HK-2 (cell line): ENCODE measurements at regions not wholly inside any gene's neighbourhood (a gene's known extent, or its start where the extent isn't known, plus 50 kb on each side); places are given as distances from the start of the nearest gene placed in this dataset.

Source experiments
- DNase-seq: peaks from one replicate; pipeline ENCODE4 v3.0.0-alpha.2; 2018; ENCODE audit not compliant: unreplicated experiment

DNA sequence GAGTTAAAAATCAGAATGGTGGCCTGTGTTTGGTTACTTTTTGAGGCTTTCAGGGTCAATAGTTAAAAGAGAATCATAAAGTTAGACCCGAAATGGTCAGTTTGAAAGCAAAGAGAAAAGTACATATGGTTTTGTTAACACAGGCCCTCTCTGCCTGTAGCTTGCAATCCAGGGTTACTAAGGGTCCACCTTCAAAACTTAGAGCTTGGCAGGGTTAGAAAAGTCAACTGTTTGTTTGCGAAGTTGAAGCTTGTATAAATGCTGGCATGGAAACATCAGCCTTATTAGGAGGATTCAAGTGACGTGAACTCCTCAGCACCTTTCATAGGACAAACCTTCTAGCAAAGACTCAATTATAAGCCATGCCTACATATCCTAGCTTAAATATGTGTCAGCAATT, 196.3 kb upstream of the SEMA3A start:
- DNase-seq, result no peak

GRCh38 chr7:84389242-84389641, 194.7 kb upstream of the SEMA3A start:
- no peak for DNase-seq

DNA sequence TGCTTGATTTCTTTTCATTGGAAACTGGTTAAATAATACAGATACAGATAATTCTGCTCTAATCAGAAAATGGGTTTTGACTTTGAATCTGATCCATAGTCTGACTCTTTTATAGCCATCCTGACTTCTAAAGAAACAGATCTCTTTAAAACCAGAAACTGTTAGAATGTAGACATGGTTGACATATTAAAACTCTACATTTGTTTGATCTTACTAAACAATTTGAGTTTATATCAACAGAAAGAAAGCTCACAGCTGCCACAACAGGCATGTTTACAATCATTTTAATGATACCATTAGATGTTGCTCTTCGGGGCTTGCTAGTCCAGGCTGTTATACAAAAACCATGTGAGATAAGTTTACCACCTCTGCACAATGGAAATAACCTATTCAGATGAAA, 193.0 kb upstream of the SEMA3A start:
- DNase-seq, result no peak

DNA sequence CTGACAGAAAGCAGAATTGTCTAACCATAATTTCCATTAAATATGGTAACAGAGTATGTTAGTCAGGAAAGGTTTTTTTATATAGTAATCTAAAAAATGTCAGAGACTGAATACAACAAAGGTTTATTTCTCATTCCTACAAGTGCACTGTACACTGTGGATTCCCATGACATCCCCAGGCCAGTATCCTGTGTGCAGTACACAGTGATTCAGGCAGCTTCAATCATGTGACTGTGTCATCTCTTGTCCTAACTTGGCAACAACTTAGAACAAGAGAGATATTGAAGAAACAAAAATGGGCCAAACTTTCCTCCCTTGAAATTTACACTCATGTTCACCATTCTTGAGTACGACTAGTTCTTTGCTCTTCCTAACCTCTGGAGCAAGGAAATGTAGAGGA, 189.8 kb upstream of the SEMA3A start:
- no peak for DNase-seq

GRCh38 chr7:84379446-84379845, 184.9 kb upstream of the SEMA3A start:
- DNase-seq, result no peak

DNA sequence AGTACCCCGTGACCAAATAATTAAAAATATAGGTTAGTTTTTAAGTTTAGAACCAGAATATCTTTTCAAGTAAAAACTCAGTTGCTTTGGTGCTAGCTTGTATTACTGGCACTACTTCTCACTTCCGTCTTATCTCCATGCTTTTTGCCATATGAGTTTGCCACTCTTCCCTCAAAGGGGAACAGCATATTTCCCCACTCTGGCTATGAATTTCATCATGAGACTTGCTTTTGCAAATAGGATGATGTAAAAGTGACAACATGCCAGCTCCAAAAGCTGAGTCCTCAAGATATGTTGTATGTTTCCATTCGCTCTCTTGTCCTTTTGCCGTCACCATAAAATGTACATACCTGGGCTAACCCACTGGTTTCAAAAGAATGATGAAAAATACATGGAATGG, 178.1 kb upstream of the SEMA3A start:
- DNase-seq, result peak; percentile 5

GRCh38 chr7:84372155-84372621, 177.6 kb upstream of the SEMA3A start:
- peak; percentile 28 for DNase-seq

DNA sequence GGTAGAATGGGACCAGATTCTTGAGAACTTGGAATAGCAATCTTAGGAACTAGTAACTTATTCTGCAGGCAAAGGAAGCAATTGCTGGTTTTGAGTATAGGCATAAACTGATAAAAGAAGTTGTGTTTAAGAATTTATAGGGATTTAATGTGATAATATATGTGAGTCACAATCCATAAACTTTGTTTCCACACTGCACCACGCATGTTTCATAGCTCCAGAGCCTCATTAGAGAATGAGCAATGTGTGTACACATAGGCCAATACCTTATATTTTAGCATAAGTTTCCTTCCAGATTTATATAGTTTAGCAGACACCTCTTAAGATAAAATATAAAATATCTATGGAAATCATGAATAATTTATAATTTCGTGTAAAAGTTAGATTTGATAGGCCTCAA, 175.5 kb upstream of the SEMA3A start:
- DNase-seq, result no peak

- no peak for DNase-seq
These were observed 173.5 kb upstream of the SEMA3A start for GRCh38 chr7:84368122-84368521.

GRCh38 chr7:84364708-84365107, 170.1 kb upstream of the SEMA3A start:
- no peak for DNase-seq

- no peak for DNase-seq
These were observed 169.2 kb upstream of the SEMA3A start for GRCh38 chr7:84363741-84364140.

DNA sequence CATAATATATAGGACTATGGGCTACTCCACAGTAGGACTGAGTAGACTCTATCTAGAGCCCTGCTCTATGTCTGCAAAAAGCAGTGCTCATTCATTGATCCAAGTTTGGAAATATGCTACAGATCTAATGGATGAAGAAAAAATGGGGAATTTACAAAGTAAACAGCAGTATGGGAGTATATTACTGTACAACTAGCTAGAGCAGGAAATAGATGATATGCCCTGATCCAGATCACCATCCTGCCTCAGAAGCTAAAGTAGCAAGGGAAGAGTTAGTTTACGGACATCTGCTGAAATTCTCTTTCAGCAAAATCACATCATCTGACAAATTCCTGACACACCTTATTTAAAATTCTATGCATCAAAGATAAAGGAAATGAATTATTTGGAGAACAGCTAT, 168.2 kb upstream of the SEMA3A start:
- DNase-seq, result no peak

DNA sequence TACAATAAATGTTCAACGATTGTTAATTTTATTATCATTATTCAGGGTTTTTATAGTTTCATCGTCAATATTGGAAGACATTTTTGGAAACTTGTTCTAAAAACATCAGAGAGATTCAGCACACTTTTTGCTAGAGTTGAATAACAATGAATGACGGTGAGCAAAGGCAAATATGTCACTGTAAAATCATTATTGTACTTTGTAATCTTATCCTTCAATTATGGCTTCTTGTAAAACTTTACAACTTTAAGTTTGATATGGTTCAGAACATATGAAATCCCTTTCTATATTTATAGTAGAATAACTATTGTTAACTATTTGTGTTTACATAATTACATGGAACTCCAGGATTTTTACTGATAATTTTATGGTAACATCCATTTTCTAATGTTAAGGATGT, 167.8 kb upstream of the SEMA3A start:
- DNase-seq, result no peak

DNA sequence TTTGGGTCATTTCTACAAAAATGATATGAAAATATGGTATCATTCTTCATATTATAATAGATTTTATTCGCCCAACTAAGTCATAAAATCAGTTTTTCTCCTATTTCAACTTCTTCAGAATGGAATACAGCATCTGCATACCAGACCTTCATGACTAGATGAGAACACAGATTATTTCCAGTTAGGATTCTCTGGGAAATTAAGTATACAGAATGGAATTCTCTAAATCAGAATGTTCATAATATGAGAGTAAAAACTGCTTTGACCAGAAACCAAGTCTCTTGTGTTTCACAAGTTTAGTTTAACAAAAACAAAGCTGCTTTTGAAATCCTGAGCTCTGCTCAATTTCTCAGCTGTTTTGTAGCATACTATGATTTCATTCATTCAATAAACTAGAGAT, 160.3 kb upstream of the SEMA3A start:
- no peak for DNase-seq

GRCh38 chr7:84354030-84354429, 159.4 kb upstream of the SEMA3A start:
- no peak for DNase-seq

- DNase-seq, result no peak
These were observed 144.7 kb upstream of the SEMA3A start for GRCh38 chr7:84339306-84339705.

- DNase-seq, result no peak
These were observed 142.8 kb upstream of the SEMA3A start for GRCh38 chr7:84337429-84337828.

- no peak for DNase-seq
These were observed 142.2 kb upstream of the SEMA3A start for GRCh38 chr7:84336766-84337165.

GRCh38 chr7:84336303-84336702, 141.7 kb upstream of the SEMA3A start:
- no peak for DNase-seq

GRCh38 chr7:84331616-84332015, 137.0 kb upstream of the SEMA3A start:
- DNase-seq, result no peak

GRCh38 chr7:84328571-84328970, 134.0 kb upstream of the SEMA3A start:
- DNase-seq, result no peak

GRCh38 chr7:84324136-84324630, 129.6 kb upstream of the SEMA3A start:
- no peak for DNase-seq

DNA sequence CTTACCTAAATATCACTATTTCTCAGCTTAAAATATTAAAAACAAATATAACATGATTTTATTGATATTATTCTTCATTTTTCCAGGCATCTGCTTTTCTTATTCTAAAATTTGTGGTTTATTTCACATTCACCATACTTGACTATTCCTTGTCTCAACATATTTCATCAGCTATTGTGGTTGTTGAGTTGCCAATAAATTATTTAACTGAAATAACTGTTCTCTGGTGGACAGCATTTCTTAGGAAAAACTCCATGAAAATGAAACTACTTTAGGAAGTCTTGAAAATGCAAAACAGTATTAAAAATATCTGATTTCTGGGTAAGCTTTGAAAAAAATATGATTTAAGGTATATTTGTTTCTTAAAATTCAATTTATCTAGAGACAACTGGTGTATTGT, 122.9 kb upstream of the SEMA3A start:
- DNase-seq, result no peak

DNA sequence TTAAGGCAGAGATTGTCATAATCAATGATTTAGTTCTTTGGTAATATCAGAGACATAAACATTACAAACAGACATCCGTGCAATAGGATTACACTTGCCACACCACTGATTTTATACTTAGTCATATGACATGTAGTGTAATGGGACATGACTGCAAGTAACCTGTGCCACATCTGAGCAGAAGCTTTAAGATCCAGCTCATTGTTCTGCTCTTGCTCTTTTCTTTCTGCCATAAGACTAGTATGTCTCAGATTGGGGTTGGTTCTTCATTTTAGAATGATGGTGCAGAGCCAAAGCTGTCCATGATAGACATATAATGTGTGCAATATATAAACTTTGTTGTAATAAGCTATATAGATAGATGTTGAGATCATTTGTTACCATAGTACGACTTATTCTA, 119.7 kb upstream of the SEMA3A start:
- no peak for DNase-seq

GRCh38 chr7:84304407-84304806, 109.8 kb upstream of the SEMA3A start:
- DNase-seq, result no peak
